Motor neuron (in vitro differentiated cells): ENCODE measurements at regions not wholly inside any gene's neighbourhood (a gene's known extent, or its start where the extent isn't known, plus 50 kb on each side); places are given as distances from the start of the nearest gene placed in this dataset.
"Not testable (repeated sequence)": the region's sequence is repeated elsewhere in the genome, so short reads cannot be mapped to it uniquely, and the experiment has no call there.

Experiments used
- ATAC-seq, 8 experiments: fragments of 200-7000 bp; cut with Tn5 transposase; replicated peaks in 6 of 8; 2 replicates each; pipeline ENCODE4 v1.8.0; 2021; ENCODE audit warnings: mild to moderate bottlenecking in 8 of 8, moderate library complexity in 8 of 8
- H3K27ac ChIP-seq, 2 donors: fragments of 250-450 bp; sonication (Bioruptor Pico); 2 replicates each; pipeline ENCODE4 v1.9.0; 2021; ENCODE audit warnings: antibody characterized with exemption in 2 of 2, mild to moderate bottlenecking in 2 of 2, moderate library complexity in 1 of 2
- H3K4me1 ChIP-seq, 2 donors: fragments of 250-450 bp; sonication (Bioruptor Pico); replicated peaks in 1 of 2; 2 replicates each; pipeline ENCODE4 v1.6.1; 2021; ENCODE audit warnings: antibody characterized with exemption in 2 of 2, mild to moderate bottlenecking in 2 of 2, moderate library complexity in 1 of 2
- H3K4me3 ChIP-seq, 5 donors: fragments of 250-450 bp; sonication (Bioruptor Pico); 2 replicates each; pipeline ENCODE4 v1.9.0; 2021; ENCODE audit warnings: antibody characterized with exemption in 5 of 5, mild to moderate bottlenecking in 5 of 5, moderate library complexity in 4 of 5
- WGBS, 10 experiments: fragments of 450-650 bp; shearing (Covaris generic); methylation state at CpG; one replicate each; pipeline ENCODE4 v1.0.0; 2022; 5-methylcytosine and 5-hydroxymethylcytosine counted together
- in situ Hi-C, 9 experiments: fragments of 400-800 bp; cut with MboI; loops; one replicate each; pipeline ENCODE4 v1.15.0; 2021; ENCODE audit warnings: low sequenced_read_pairs in 9 of 9, low pct_unique_long_range_greater_than_20kb in 2 of 9; ENCODE audit not compliant: unreplicated experiment in 9 of 9

DNA sequence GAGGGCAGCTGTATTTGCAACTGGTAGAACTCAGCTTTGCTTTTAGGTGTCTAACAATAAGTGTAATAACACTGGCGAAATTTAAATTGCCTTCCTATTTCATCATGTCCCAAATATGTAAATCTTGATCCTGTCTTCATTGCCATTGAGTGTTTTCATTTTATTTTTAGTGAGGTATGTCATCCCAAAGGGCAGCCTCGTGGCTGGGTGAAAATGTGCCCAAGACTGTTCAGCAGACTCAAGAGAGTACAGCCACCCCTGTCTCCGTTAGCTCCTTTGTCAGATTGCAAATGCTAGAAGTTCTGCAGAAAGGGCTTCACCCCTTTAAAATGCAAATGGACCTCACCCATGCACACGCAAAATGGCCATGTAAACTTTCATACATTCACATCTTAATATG, 278.8 kb downstream of the RND3 start:
- peak in 5 of 8 experiments; percentile 12 to 50 (median 38) for ATAC-seq
- in situ Hi-C loops: no loop called here

DNA sequence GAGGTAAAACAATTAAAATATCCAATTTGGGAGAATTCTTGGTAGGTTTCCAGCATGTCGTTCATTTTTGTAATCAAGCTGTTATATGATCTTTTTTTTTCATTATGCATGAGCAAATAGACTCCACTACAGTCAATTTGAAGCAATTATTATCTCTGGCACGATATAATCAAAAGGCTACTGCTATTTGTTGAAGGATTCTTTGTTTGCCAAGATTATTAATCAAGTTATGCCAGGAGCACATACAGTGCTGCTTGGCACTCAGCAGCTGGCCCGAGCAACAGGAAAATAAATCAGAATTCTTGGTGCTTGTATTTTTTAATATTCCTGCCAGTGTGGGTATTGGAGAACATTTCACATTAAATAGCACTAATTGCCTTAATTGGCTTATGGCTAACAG, 279.5 kb downstream of the RND3 start:
- no peak overlapping the region for H3K4me3 ChIP-seq
- peak in 1 of 8 experiments; percentile 36 for ATAC-seq
- no peak overlapping the region for H3K27ac ChIP-seq
- peaks cover 0 to 5% of the 10 kb centered on the region in 2 donors for H3K4me1 ChIP-seq
- in situ Hi-C loops: no loop called here
- 0 to 87% (median 56%) methylated on average over 1 to 3 of the region's 3 CpGs; no CpG with 5 or more reads in 1 of the 10 experiments for WGBS, 10 experiments

More for the DNA sequence above, 278.8 kb downstream of the RND3 start:
- Histone ChIP-seq H3K27ac (no peak overlapping the region), H3K4me3 (no peak overlapping the region), H3K4me1 (peaks cover 0 to 5% of the 10 kb centered on the region in 2 donors)
- WGBS, 10 experiments: 0 to 78% (median 36%) methylated on average over 1 to 4 of the region's 4 CpGs

DNA sequence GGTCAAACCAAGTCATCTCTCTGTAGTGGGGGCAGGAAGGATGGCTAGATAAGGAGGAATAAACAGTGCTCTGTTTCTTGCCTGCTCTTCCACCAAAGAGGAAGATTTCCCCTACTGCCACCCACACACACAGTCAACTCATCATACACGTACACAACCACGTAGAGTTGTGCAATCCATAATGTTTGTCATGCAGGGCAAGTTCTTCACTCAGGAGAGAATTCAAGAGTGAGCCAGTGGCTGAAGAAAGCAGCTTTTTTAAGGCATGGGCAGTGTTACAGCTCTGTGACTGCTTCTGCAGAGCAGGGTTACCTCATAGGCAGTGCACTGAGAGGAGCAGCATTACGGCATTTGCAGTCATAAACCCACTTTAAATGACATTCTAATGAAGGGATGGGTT, 283.0 kb downstream of the RND3 start:
- peak in 5 of 8 experiments; percentile 20 to 89 (median 61) for ATAC-seq
- Histone ChIP-seq H3K27ac (no peak overlapping the region), H3K4me3 (no peak overlapping the region), H3K4me1 (peaks cover 2 to 14% of the 10 kb centered on the region in 2 donors)
- in situ Hi-C loops: no loop called here
- 29 to 90% (median 67%) methylated on average over 2 to 3 of the region's 3 CpGs; no CpG with 5 or more reads in 5 of the 10 experiments for WGBS, 10 experiments

DNA sequence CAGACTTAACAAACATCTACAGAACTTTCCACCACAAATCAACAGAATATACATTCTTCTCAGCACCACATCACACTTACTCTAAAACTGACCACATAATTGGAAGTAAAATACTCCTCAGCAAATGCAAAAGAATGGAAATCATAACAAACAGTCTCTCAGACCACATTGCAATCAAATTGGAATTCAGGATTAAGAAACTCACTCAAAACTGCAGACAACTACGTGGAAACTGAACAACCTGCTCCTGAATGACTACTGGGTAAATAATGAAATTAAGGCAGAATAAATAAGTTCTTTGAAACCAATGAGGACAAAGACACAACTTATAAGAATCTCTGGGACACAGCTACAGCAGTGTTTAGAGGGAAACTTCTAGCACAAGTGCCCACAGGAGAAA, 292.7 kb downstream of the RND3 start:
- in situ Hi-C loops: loop anchor here in 1 of 9 experiments (25.0 kb wide), 1 partner anchor 267 kb away; no protein-coding TSS in a partner anchor
- WGBS, 10 experiments: 14 to 92% (median 72%) methylated on average over 1 of the region's 1 CpG; no CpG with 5 or more reads in 4 of the 10 experiments
- H3K4me3 ChIP-seq, H3K27ac ChIP-seq, H3K4me1 ChIP-seq, ATAC-seq: not testable (repeated sequence)

DNA sequence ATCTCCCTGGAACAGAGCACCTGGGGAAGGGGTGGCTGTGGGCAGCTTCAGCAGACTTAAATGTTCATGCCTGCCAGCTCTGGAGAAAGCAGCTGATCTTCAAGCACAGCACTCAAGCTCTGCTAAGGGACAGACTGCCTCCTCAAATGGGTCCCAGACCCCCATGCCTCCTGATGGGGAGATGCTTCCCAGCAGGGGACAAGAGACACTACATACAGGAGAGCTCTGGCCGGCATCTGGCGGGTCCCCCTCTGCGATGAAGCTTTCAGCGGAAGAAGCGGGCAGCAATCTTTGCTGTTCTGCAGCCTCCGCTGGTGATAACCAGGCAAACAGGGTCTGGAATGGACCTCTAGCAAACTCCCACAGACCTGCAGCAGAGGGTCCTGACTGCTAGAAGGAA, 294.8 kb downstream of the RND3 start:
- Histone ChIP-seq H3K4me1 (no peaks in the 10 kb centered on the region), H3K4me3 (no peak overlapping the region), H3K27ac (no peak overlapping the region)
- no peak for ATAC-seq
- WGBS, 10 experiments: 80 to 100% (median 96%) methylated on average over 1 to 6 of the region's 6 CpGs; no CpG with 5 or more reads in 4 of the 10 experiments
- in situ Hi-C loops: loop anchor here in 1 of 9 experiments (25.0 kb wide), 1 partner anchor 270 kb away; no protein-coding TSS in a partner anchor

DNA sequence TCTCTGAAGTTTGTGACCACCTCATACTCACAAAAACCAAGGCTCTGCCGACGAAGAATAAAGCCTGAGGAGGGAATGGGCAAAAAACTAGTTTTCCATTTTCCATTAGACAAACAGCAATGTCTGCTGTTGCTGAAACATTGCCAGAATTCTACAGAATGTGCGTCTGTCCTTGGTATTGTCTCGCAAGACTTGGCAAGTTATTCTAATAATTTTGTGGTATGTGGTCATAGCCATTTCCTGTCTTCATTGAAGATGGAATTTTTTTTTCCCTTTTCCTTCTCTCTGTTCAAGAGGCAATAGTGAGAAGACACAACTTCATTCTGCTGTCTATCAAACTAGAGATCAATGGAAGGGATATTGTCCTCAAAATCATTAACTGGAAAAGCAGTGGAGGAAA, 296.1 kb downstream of the RND3 start:
- in situ Hi-C loops: loop anchor here in 1 of 9 experiments (25.0 kb wide), 1 partner anchor 271 kb away; no protein-coding TSS in a partner anchor
- no peaks in the 10 kb centered on the region for H3K4me1 ChIP-seq
- no peak for ATAC-seq
- 40 to 92% (median 67%) methylated on average over 2 to 4 of the region's 4 CpGs; no CpG with 5 or more reads in 1 of the 10 experiments for WGBS, 10 experiments
- no peak overlapping the region for H3K27ac ChIP-seq
- no peak overlapping the region for H3K4me3 ChIP-seq

DNA sequence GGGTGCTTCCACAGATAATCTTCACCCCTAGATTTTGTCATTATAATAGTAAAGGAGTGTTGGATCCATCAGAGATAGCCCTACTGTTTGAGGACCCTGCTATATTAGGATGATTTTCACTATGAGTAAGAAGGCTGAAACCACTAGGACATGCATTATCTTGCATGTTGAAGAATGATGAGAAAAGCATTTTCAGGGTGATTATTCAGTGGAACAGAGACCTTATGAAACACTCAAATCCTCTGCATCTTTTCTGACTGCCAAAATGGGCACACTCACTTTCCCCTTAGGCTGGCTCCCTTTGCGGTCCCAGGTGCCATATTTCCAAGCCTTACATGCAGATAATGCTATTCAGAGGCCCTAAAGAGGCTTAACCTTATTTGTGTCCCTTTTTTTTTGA, 296.9 kb downstream of the RND3 start:
- in situ Hi-C loops: loop anchor here in 1 of 9 experiments (25.0 kb wide), 1 partner anchor 272 kb away; no protein-coding TSS in a partner anchor
- Histone ChIP-seq H3K4me1 (no peaks in the 10 kb centered on the region), H3K4me3 (no peak overlapping the region), H3K27ac (no peak overlapping the region)
- WGBS, 10 experiments: 80 to 100% (median 100%) methylated on average over 1 of the region's 1 CpG; no CpG with 5 or more reads in 4 of the 10 experiments
- no peak for ATAC-seq

DNA sequence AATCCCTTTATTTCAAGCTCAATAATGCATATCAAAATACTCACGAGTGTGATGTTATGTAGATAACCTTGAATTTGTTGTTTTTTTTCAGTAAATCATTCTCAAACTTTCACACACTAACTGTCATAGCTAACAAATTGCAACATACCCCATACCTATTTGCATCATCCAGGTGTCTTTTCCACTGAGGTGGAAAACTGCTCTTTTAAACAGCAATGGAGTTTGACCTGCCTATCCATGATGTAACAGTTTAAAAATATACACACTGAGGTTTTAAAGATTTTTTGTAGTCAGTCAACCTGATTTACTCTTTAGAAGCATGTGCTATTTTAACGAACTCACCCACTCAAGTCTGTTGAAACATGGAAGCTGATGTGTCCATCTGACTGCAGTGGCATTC, 298.7 kb downstream of the RND3 start:
- H3K4me3 ChIP-seq: no peak overlapping the region
- WGBS, 10 experiments: 57 to 100% (median 82%) methylated on average over 1 to 2 of the region's 2 CpGs
- H3K27ac ChIP-seq: no peak overlapping the region
- in situ Hi-C loops: loop anchor here in 1 of 9 experiments (25.0 kb wide), 1 partner anchor 274 kb away; no protein-coding TSS in a partner anchor
- ATAC-seq: no peak
- H3K4me1 ChIP-seq: peaks cover 0 to 2% of the 10 kb centered on the region in 2 donors

DNA sequence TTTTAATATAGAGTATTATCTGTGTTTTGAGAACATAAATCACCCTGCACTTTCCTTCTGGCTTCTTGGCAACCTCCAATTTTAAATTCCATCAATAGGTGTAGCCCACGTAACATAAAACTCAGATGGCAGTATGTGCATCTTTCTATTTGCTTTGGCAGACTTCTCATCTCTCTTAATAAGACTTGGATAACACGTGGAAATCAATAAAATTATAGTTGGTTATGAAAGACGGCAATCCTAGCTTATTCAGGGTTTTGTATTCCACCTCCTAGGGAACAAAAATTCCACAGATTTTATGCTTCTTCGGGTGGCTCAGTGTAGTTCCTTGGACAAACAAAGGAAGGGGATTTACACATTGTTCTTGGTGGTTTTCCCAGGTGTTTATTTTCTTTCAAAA, 299.3 kb downstream of the RND3 start:
- WGBS, 10 experiments: 0 to 90% (median 49%) methylated on average over 2 to 4 of the region's 4 CpGs
- ATAC-seq: peak in 3 of 8 experiments; percentile 70 to 97 (median 77)
- in situ Hi-C loops: loop anchor here in 1 of 9 experiments (25.0 kb wide), 1 partner anchor 274 kb away; no protein-coding TSS in a partner anchor
- Histone ChIP-seq H3K4me1 (peaks cover 0 to 2% of the 10 kb centered on the region in 2 donors), H3K27ac (no peak overlapping the region), H3K4me3 (no peak overlapping the region)

DNA sequence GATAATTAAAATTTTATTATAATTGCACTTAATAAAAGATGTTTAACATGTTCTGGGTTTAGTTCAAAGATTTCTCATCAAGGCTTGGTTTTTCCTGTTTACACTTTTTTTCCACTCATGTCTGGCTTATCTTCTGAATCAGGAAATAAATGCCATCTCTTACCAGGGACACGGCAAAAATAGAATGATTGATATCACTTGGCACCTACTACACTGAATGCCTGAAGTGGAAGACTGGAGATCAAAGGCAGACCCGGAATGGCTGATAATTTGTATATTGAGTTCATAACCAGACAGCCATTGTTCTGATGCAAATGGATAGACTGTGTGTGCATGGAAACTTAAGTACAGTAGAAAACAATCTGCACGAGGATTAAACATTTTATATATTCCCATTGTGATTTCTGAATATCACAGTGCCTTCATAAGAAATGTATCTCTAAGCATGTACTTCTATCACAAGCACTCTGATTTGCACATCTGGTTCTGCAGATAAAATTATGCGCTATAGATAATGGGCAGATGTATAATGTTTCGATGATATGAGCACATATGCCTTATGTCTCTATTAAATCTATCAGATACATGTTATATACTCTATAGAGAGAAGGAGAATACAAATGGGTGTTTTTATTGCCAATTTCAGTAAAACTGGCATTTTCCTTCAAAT, 304.8 kb downstream of the RND3 start:
- Histone ChIP-seq H3K4me1 (peaks cover 0 to 2% of the 10 kb centered on the region in 2 donors), H3K4me3 (no peak overlapping the region), H3K27ac (no peak overlapping the region)
- WGBS, 10 experiments: 60 to 100% (median 90%) methylated on average over 1 to 5 of the region's 5 CpGs; no CpG with 5 or more reads in 1 of the 10 experiments
- no peak for ATAC-seq
- in situ Hi-C loops: loop anchor here in 1 of 9 experiments (25.0 kb wide), 1 partner anchor 280 kb away; no protein-coding TSS in a partner anchor

DNA sequence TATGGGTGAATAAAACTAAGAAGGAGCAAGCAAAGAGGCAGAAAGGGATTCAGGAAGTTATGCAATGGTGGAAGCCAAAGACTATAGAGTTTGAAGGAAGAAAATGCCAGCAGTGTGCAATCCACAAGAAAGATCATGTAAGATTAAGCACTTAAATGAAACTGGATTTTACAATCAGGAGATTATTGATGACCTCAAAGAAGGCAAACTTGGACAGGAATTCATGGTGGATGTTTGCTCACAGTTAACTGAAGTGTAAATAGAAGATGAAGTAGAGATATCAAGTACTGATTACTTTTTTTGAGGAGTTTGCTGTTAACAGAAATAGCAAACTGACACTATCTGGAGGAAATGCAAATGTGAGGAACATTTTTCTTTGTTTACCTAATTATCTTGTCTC, 308.9 kb downstream of the RND3 start:
- Histone ChIP-seq H3K4me3 (no peak overlapping the region), H3K4me1 (peaks cover 0 to 5% of the 10 kb centered on the region in 2 donors), H3K27ac (no peak overlapping the region)
- in situ Hi-C loops: loop anchor here in 1 of 9 experiments (25.0 kb wide), 1 partner anchor 284 kb away; no protein-coding TSS in a partner anchor
- ATAC-seq: no peak

DNA sequence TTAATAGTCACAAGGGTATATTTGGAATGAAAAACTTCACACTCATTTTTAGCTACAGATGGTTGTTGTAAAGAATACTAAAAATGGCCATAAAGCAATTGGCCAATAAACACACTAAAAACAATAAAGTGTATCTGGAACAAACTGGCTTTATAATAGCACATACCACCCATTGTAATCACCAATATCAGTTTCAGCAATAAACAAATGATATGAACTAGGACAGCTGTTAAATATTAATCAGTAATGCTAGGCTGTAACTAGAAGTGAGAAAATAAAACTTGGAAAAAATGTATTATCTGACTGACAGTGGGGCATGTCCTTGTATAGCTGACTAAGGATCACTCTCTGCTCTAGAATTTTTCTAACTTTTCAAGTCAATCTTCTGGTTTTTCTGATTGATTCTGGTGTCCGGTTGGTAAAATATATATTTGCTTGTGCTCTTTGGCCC, 312.5 kb downstream of the RND3 start:
- no peak for ATAC-seq
- 50 to 100% (median 67%) methylated on average over 1 of the region's 1 CpG; no CpG with 5 or more reads in 4 of the 10 experiments for WGBS, 10 experiments
- Histone ChIP-seq H3K4me3 (no peak overlapping the region), H3K4me1 (peaks cover 0 to 5% of the 10 kb centered on the region in 2 donors), H3K27ac (no peak overlapping the region)
- in situ Hi-C loops: loop anchor here in 1 of 9 experiments (25.0 kb wide), 1 partner anchor 287 kb away; no protein-coding TSS in a partner anchor

DNA sequence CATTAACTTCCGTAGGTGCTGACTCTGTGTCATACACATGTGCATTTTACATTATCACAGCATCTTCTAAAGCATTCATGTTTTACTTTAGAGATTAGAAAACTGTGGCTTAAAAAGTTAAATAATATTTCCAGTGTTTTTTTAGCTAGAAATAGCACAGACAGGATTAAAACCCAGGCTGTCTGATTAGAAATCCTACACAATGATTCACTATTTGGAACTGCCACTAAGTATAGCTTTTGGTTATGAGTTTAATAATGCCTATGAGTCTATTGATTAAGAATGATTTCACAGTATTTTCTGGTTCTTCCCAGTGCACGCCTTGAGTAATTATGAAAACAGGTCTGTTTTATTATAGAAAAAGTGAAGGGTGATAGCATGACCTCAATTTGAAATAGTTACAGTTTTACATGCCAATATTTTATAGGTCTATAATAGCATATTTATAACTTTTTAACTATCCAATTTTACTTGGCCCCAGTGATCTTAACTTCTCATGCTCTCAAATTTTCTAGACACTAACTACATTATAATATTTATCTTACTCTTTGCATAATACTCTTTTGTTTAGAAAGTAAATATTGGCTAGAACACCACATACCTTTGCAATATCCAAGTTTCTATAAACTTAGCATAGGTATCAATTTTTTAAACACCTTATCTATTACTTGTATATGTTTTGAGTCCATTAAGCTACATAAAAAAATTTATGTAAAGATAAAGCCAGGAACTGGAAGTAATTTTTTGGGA, 313.2 kb downstream of the RND3 start:
- ATAC-seq: no peak
- H3K4me1 ChIP-seq: peaks cover 0 to 5% of the 10 kb centered on the region in 2 donors
- in situ Hi-C loops: no loop called here
- WGBS, 10 experiments: 28 to 100% (median 91%) methylated on average over 1 to 2 of the region's 2 CpGs
- no peak overlapping the region for H3K4me3 ChIP-seq
- no peak overlapping the region for H3K27ac ChIP-seq
